Stomach (tissue), 8 donors: ENCODE measurements at regions not wholly inside any gene's neighbourhood (a gene's known extent, or its start where the extent isn't known, plus 50 kb on each side); places are given as distances from the start of the nearest gene placed in this dataset.

Source experiments
- DNase-seq, 2 donors: peaks; one replicate each; pipeline versions ENCODE4 v3.0.0 to v3.0.0-alpha.2; 2013 to 2019
- H3K27ac ChIP-seq, 5 donors: fragments of 200-600 bp in 4 of 5; sonication (generic) in 4 of 5; one replicate each; pipeline ENCODE4 v1.5.1; 2013 to 2019; ENCODE audit warnings: mild to moderate bottlenecking in 1 of 5, moderate library complexity in 1 of 5
- H3K27me3 ChIP-seq, 3 donors: fragments of 200-600 bp; sonication (generic); one replicate each; pipeline ENCODE4 v1.5.1; 2017 to 2019; ENCODE audit warnings: mixed run types in 1 of 3
- H3K36me3 ChIP-seq, 4 donors: fragments of 200-600 bp; sonication (generic); 1 replicate in 3 of 4; 2 replicates in 1 of 4; pipeline ENCODE4 v1.5.1; 2016 to 2019
- H3K4me1 ChIP-seq, 4 donors: fragments of 200-600 bp; sonication (generic); one replicate each; pipeline ENCODE4 v1.5.1; 2016 to 2019
- H3K4me3 ChIP-seq, 4 donors: fragments of 200-600 bp; sonication (generic) in 3 of 4; one replicate each; pipeline ENCODE4 v1.5.1; 2016 to 2019; ENCODE audit warnings: mild to moderate bottlenecking in 1 of 4
- H3K9me3 ChIP-seq, 4 donors: fragments of 200-600 bp; sonication (generic); one replicate each; pipeline ENCODE4 v1.5.1; 2016 to 2019
- EP300 ChIP-seq: sonication (generic); formaldehyde crosslinking; IDR thresholded peaks from one replicate; pipeline ENCODE4 v1.6.1; 2017; ENCODE audit warnings: antibody characterized with exemption
- POLR2A ChIP-seq, 4 donors: fragments of 450-650 bp; IDR thresholded peaks; one replicate each; pipeline ENCODE4 v1.6.1; 2016; ENCODE audit warnings: antibody characterized with exemption in 4 of 4, control low read depth in 2 of 4, mild to moderate bottlenecking in 1 of 4, moderate library complexity in 1 of 4
- POLR2AphosphoS5 ChIP-seq, 3 donors: sonication (generic); formaldehyde crosslinking; IDR thresholded peaks; one replicate each; pipeline ENCODE4 v1.6.1; 2016; ENCODE audit warnings: antibody characterized with exemption in 3 of 3
- WGBS, 5 donors: extraction: QIAGEN DNeasy Blood & Tissue Kit in 3 of 5; methylation state at CpG; one replicate each; pipeline versions ENCODE4 v1.1.5 to v1.1.7; 2013 to 2018; 5-methylcytosine and 5-hydroxymethylcytosine counted together
- intact Hi-C: fragments of 100-400 bp; cut with DNase I; formaldehyde crosslinking; loops from one replicate; pipeline ENCODE4 v1.15.1; 2023; ENCODE audit warnings: low total_unique reads
- TF ChIP-seq, protein P1 (sequence below), 7 experiments: fragments of 450-650 bp in 4 of 7; fragments of 200-600 bp in 3 of 7; sonication (generic) in 3 of 7; IDR thresholded peaks; one replicate each; pipeline ENCODE4 v1.5.1; 2016 to 2019; ENCODE audit warnings: antibody characterized with exemption in 7 of 7, control low read depth in 2 of 7, mild to moderate bottlenecking in 1 of 7
- donor health status: healthy with polysubstance abuse.
- donor health status: Bipolar disorder and iron deficiency.
- donor health status: healthy.

DNA sequence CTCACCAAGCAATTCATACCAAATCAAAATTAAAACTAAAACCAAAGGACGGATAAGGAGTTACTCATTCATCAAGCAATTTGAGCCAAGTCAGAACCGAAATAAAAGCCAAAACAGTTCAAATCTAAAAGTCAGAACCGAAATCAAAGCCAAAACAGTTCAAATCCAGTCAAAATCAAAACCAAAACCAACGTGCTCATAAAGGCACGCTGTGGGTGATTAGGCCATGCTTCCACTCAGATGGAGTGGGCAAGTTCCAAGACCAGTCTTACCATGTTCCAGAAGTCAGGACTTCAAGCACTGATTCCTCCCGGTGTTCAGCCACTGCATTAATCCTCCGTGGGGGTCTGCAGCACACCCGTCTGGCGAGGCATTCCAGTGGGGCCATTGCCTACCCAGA, 409.3 kb downstream of the TGFB2 start:
- intact Hi-C loops, result no loop called here
- no peaks in the 10 kb centered on the region for H3K36me3 ChIP-seq
- 85 to 92% (median 89%) methylated on average over 9 of the region's 9 CpGs for WGBS, 5 donors
- H3K4me3 ChIP-seq, result no peak overlapping the region
- H3K27ac ChIP-seq, result no peak overlapping the region
- TF ChIP-seq, protein P1, sequence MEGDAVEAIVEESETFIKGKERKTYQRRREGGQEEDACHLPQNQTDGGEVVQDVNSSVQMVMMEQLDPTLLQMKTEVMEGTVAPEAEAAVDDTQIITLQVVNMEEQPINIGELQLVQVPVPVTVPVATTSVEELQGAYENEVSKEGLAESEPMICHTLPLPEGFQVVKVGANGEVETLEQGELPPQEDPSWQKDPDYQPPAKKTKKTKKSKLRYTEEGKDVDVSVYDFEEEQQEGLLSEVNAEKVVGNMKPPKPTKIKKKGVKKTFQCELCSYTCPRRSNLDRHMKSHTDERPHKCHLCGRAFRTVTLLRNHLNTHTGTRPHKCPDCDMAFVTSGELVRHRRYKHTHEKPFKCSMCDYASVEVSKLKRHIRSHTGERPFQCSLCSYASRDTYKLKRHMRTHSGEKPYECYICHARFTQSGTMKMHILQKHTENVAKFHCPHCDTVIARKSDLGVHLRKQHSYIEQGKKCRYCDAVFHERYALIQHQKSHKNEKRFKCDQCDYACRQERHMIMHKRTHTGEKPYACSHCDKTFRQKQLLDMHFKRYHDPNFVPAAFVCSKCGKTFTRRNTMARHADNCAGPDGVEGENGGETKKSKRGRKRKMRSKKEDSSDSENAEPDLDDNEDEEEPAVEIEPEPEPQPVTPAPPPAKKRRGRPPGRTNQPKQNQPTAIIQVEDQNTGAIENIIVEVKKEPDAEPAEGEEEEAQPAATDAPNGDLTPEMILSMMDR (IDR thresholded peaks at IDR 0.05), result no peak
- TF ChIP-seq POLR2A (IDR thresholded peaks at IDR 0.05), result no peak
- no peak for TF ChIP-seq EP300
- no peak for TF ChIP-seq POLR2AphosphoS5 (IDR thresholded peaks at IDR 0.05)
- H3K4me1 ChIP-seq, result no peaks in the 10 kb centered on the region
- DNase-seq, result no peak
- H3K27me3 ChIP-seq, result no peaks in the 10 kb centered on the region
- H3K9me3 ChIP-seq, result peaks cover 0 to 12% (median 4%) of the 10 kb centered on the region in 4 donors

DNA sequence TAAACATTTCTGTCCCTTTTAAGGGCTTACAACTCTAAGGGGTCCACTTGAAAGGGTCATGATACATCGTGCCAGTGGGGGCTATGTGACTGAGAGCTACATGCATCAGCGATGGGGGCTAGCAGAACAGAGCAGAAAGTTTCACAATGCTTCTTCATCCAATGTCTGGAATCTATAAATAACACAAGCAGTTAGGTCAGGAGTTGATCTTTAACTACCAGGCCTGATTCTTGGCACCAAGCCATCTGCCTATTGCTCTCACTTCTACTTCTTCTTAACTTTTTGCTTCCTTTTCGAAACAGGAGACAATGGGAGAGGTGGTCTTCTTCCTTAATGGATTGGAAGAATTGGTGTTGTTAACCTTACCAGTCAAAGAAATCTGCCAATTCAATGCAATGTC, 410.0 kb downstream of the TGFB2 start:
- no peak overlapping the region for H3K4me3 ChIP-seq
- H3K27me3 ChIP-seq, result no peaks in the 10 kb centered on the region
- H3K36me3 ChIP-seq, result no peaks in the 10 kb centered on the region
- 85 to 90% (median 88%) methylated on average over 3 of the region's 3 CpGs for WGBS, 5 donors
- H3K4me1 ChIP-seq, result no peaks in the 10 kb centered on the region
- no peak overlapping the region for H3K27ac ChIP-seq
- no peak for DNase-seq
- TF ChIP-seq POLR2A (IDR thresholded peaks at IDR 0.05) (no peak), POLR2AphosphoS5 (IDR thresholded peaks at IDR 0.05) (no peak)
- TF ChIP-seq, protein P1 (IDR thresholded peaks at IDR 0.05), result no peak
- intact Hi-C loops, result no loop called here
- peaks cover 0 to 10% (median 4%) of the 10 kb centered on the region in 4 donors for H3K9me3 ChIP-seq

DNA sequence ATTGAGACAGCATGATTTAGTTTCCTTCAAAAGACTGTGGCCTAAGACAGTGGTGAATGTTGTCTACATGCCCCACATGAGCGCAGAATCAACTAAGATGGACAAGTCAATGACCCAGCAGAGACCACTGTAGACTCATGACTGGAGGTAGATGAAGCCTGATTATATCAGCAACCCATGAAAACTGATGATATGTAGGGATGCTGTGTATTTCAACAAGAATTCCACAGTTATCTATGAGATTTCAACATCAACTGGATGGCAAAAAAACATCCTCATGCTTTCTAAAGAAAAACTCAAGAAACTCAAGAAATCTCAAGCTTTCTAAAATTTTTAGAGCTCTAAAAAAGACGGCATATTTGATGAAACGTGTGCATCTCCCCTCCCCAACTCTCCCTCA, 413.9 kb upstream of the LYPLAL1 start:
- TF ChIP-seq POLR2A (IDR thresholded peaks at IDR 0.05) (no peak), POLR2AphosphoS5 (IDR thresholded peaks at IDR 0.05) (no peak), EP300 (no peak)
- TF ChIP-seq, protein P1 (IDR thresholded peaks at IDR 0.05), result no peak
- Histone ChIP-seq H3K4me3 (no peak overlapping the region), H3K9me3 (peaks cover 0 to 5% (median 2%) of the 10 kb centered on the region in 4 donors), H3K27me3 (no peaks in the 10 kb centered on the region), H3K4me1 (no peaks in the 10 kb centered on the region), H3K36me3 (no peaks in the 10 kb centered on the region), H3K27ac (no peak overlapping the region)
- 65 to 78% (median 72%) methylated on average over 3 of the region's 3 CpGs for WGBS, 5 donors
- no peak for DNase-seq
- intact Hi-C loops, result no loop called here

DNA sequence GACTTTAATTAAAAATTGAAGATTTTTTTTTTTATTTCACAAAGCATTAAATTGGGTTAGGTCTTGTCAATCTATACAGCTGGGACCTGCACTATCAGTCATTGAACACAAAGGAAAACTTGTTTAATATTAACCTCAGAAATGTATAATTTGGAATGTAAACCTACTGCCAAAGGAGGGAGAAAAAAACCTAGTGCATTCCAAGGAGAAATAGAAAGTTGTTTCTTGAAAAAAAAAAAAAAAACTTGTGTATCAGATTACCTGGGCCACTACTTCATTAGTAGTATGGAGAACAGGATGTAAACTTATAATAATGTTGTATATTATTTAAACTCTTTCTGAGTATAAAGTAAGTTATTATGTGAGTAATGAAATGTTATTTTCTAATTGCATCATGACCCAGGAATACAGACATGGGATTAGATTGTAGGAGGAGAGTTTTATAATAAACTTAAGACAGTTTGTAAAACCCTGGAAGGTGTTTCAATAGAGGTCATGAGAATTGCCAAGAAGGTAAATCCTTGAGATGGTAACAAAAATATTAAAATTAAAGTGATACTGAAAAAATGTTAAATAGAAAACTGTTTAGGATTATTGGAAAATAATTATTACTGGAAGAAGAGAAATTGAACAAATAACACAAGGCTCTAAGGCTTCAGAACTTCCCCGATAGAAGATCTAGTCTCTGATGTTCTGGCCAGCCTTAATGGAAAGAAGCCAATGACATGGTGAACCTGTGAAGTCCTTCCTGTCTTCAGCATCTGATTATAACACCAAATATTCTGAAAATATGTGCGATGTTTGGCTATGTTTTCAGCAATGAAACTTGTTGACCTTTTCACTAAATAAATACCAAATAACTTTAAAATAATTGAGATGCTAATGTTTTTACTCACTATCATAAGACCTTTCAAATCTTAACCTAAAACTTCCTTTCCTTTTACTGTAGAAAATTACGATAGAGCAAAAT, 412.8 kb upstream of the LYPLAL1 start:
- TF ChIP-seq POLR2A (IDR thresholded peaks at IDR 0.05), result no peak
- no peak for TF ChIP-seq EP300
- TF ChIP-seq, protein P1 (IDR thresholded peaks at IDR 0.05), result no peak
- no peak for TF ChIP-seq POLR2AphosphoS5 (IDR thresholded peaks at IDR 0.05)
- no peaks in the 10 kb centered on the region for H3K36me3 ChIP-seq

More for the DNA sequence above, 412.8 kb upstream of the LYPLAL1 start:
- 82 to 87% (median 86%) methylated on average over 3 of the region's 3 CpGs for WGBS, 5 donors
- Histone ChIP-seq H3K27me3 (no peaks in the 10 kb centered on the region), H3K4me3 (no peak overlapping the region), H3K27ac (no peak overlapping the region), H3K4me1 (no peaks in the 10 kb centered on the region), H3K9me3 (no peaks in the 10 kb centered on the region)
- no peak for DNase-seq
- intact Hi-C loops, result no loop called here
